Prostate gland (tissue), 2 donors: ENCODE measurements at regions not wholly inside any gene's neighbourhood (a gene's known extent, or its start where the extent isn't known, plus 50 kb on each side); places are given as distances from the start of the nearest gene placed in this dataset.

ENCODE experiments used
- DNase-seq: peaks from one replicate; pipeline ENCODE4 v3.0.0-alpha.2; 2019; ENCODE audit warnings: low spot score
- H3K27ac ChIP-seq, 2 donors: fragments of 200-600 bp; sonication (generic); 2 replicates each; pipeline ENCODE4 v1.5.1; 2017 to 2019
- H3K27me3 ChIP-seq: fragments of 200-600 bp; sonication (generic); replicated peaks from 2 replicates; pipeline ENCODE4 v1.5.1; 2019; ENCODE audit not compliant: insufficient read depth
- H3K36me3 ChIP-seq, 2 donors: fragments of 200-600 bp; sonication (generic); 1 replicate in 1 of 2; 2 replicates in 1 of 2; pipeline versions ENCODE4 v1.5.1 to v1.8.1; 2017 to 2019
- H3K4me1 ChIP-seq: fragments of 200-600 bp; sonication (generic); replicated peaks from 2 replicates; pipeline ENCODE4 v1.5.1; 2019
- H3K4me3 ChIP-seq, 2 donors: fragments of 200-600 bp; sonication (generic); 2 replicates each; pipeline ENCODE4 v1.5.1; 2017 to 2019
- H3K9me3 ChIP-seq: fragments of 200-600 bp; sonication (generic); 2 replicates; pipeline ENCODE4 v1.5.1; 2017
- CTCF ChIP-seq, 4 experiments: fragments of 200-600 bp in 2 of 4; fragments of 450-650 bp in 2 of 4; sonication (generic) in 2 of 4; IDR thresholded peaks; 1 replicate in 3 of 4; 2 replicates in 1 of 4; pipeline ENCODE4 v1.5.1; 2016 to 2019; ENCODE audit warnings: antibody characterized with exemption in 4 of 4, mild to moderate bottlenecking in 2 of 4, moderate library complexity in 2 of 4
- POLR2A ChIP-seq: fragments of 450-650 bp; IDR thresholded peaks from one replicate; pipeline ENCODE4 v1.6.1; 2016; ENCODE audit warnings: antibody characterized with exemption, mild to moderate bottlenecking
- POLR2AphosphoS5 ChIP-seq: sonication (generic); formaldehyde crosslinking; IDR thresholded peaks from one replicate; pipeline ENCODE4 v1.6.1; 2017; ENCODE audit warnings: antibody characterized with exemption
- WGBS: methylation state at CpG from one replicate; pipeline ENCODE4 v1.1.5; 2018; 5-methylcytosine and 5-hydroxymethylcytosine counted together
- intact Hi-C: fragments of 100-400 bp; cut with DNase I; formaldehyde crosslinking; loops from one replicate; pipeline ENCODE4 v1.14.2; 2022

GRCh38 chr3:177249203-177249602 lies 51.9 kb upstream of the TBL1XR1 start:
- no peaks in the 10 kb centered on the region for H3K27me3 ChIP-seq
- H3K4me3 ChIP-seq = no peak overlapping the region
- no peaks in the 10 kb centered on the region for H3K4me1 ChIP-seq
- no peak for DNase-seq
- TF ChIP-seq POLR2A (no peak), CTCF (IDR thresholded peaks at IDR 0.05) (no peak), POLR2AphosphoS5 (no peak)
- intact Hi-C loops = no loop called here
- no peak overlapping the region for H3K27ac ChIP-seq
- H3K9me3 ChIP-seq = no peaks in the 10 kb centered on the region
- no peaks in the 10 kb centered on the region for H3K36me3 ChIP-seq
- WGBS = 89% methylated on average over 9 of the region's 9 CpGs

- no peak overlapping the region for H3K4me3 ChIP-seq
- intact Hi-C loops = no loop called here
- no peaks in the 10 kb centered on the region for H3K27me3 ChIP-seq
- no peaks in the 10 kb centered on the region for H3K9me3 ChIP-seq
- 81% methylated on average over 1 of the region's 1 CpG for WGBS
- H3K27ac ChIP-seq = no peak overlapping the region
- no peaks in the 10 kb centered on the region for H3K4me1 ChIP-seq
- TF ChIP-seq POLR2A (no peak), CTCF (IDR thresholded peaks at IDR 0.05) (no peak), POLR2AphosphoS5 (no peak)
- H3K36me3 ChIP-seq = no peaks in the 10 kb centered on the region
- DNase-seq = no peak
Observed at GRCh38 chr3:177250151-177250550, 52.9 kb upstream of the TBL1XR1 start.

DNA sequence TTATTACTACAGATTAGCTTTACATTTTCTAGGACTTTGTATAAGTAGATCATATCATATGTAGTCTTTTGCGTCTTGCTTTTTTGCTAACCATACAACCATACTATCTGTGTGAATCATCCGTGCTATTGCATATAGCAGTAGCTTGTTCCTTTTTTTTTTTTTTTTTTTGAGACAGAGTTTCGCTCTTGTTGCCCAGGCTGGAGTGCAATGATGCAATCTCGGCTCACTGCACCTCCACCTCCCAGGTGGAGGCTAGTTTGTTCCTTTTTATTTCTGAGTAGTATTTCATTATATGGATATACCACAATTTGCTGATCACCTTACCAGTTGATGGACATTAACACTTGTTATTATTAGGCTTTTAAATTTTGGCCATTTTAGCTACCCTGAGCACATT lies 54.5 kb upstream of the TBL1XR1 start:
- Histone ChIP-seq H3K4me1 (no peaks in the 10 kb centered on the region), H3K36me3 (no peaks in the 10 kb centered on the region), H3K4me3 (no peak overlapping the region), H3K27me3 (no peaks in the 10 kb centered on the region), H3K9me3 (no peaks in the 10 kb centered on the region), H3K27ac (no peak overlapping the region)
- TF ChIP-seq POLR2A = no peak
- no peak for TF ChIP-seq CTCF (IDR thresholded peaks at IDR 0.05)
- no peak for TF ChIP-seq POLR2AphosphoS5
- no peak for DNase-seq
- intact Hi-C loops = no loop called here
- WGBS = 90% methylated on average over 4 of the region's 4 CpGs

GRCh38 chr3:177257006-177257405 lies 59.7 kb upstream of the TBL1XR1 start:
- Histone ChIP-seq H3K27ac (no peak overlapping the region), H3K4me3 (no peak overlapping the region), H3K9me3 (no peaks in the 10 kb centered on the region), H3K27me3 (no peaks in the 10 kb centered on the region), H3K4me1 (no peaks in the 10 kb centered on the region), H3K36me3 (no peaks in the 10 kb centered on the region)
- TF ChIP-seq POLR2A (no peak), CTCF (IDR thresholded peaks at IDR 0.05) (no peak), POLR2AphosphoS5 (no peak)
- intact Hi-C loops = no loop called here
- no peak for DNase-seq
- 50% methylated on average over 1 of the region's 1 CpG for WGBS

GRCh38 chr3:177257625-177258024 lies 60.3 kb upstream of the TBL1XR1 start:
- intact Hi-C loops = no loop called here
- Histone ChIP-seq H3K27ac (no peak overlapping the region), H3K4me1 (no peaks in the 10 kb centered on the region), H3K9me3 (no peaks in the 10 kb centered on the region), H3K27me3 (no peaks in the 10 kb centered on the region), H3K4me3 (no peak overlapping the region), H3K36me3 (no peaks in the 10 kb centered on the region)
- no peak for DNase-seq
- WGBS = 87% methylated on average over 2 of the region's 2 CpGs
- no peak for TF ChIP-seq CTCF (IDR thresholded peaks at IDR 0.05)
- no peak for TF ChIP-seq POLR2AphosphoS5
- TF ChIP-seq POLR2A = no peak
